Stimulated activated memory B cell treated with anti-CD40 and anti-IgM and Interleukin-4, amounts not matched to agents 10 μg/mL and 1 μg/mL and 100 μg/mL, for 72 hours (primary cell): ENCODE measurements at regions not wholly inside any gene's neighbourhood (a gene's known extent, or its start where the extent isn't known, plus 50 kb on each side); places are given as distances from the start of the nearest gene placed in this dataset.
"Not testable (repeated sequence)": the region's sequence is repeated elsewhere in the genome, so short reads cannot be mapped to it uniquely, and the experiment has no call there.

Source experiments
- ATAC-seq: fragments of 150-1000 bp; cut with Tn5 transposase; 2 replicates; pipeline ENCODE4 v1.10.0; 2021
- H3K27ac Mint-ChIP-seq: one replicate; pipeline ENCODE4 v1.8.0; 2022; ENCODE audit warnings: mild to moderate bottlenecking, mixed read lengths
- H3K27me3 Mint-ChIP-seq: one replicate; pipeline ENCODE4 v1.8.0; 2022; ENCODE audit warnings: mixed read lengths
- H3K36me3 Mint-ChIP-seq: one replicate; pipeline ENCODE4 v1.8.0; 2022; ENCODE audit warnings: mixed read lengths
- H3K4me1 Mint-ChIP-seq: one replicate; pipeline ENCODE4 v1.8.0; 2022; ENCODE audit warnings: mixed read lengths
- H3K4me3 Mint-ChIP-seq: one replicate; pipeline ENCODE4 v1.8.0; 2022; ENCODE audit warnings: mild to moderate bottlenecking, moderate library complexity, mixed read lengths
- H3K9me3 Mint-ChIP-seq: one replicate; pipeline ENCODE4 v1.8.0; 2022; ENCODE audit warnings: mixed read lengths

DNA sequence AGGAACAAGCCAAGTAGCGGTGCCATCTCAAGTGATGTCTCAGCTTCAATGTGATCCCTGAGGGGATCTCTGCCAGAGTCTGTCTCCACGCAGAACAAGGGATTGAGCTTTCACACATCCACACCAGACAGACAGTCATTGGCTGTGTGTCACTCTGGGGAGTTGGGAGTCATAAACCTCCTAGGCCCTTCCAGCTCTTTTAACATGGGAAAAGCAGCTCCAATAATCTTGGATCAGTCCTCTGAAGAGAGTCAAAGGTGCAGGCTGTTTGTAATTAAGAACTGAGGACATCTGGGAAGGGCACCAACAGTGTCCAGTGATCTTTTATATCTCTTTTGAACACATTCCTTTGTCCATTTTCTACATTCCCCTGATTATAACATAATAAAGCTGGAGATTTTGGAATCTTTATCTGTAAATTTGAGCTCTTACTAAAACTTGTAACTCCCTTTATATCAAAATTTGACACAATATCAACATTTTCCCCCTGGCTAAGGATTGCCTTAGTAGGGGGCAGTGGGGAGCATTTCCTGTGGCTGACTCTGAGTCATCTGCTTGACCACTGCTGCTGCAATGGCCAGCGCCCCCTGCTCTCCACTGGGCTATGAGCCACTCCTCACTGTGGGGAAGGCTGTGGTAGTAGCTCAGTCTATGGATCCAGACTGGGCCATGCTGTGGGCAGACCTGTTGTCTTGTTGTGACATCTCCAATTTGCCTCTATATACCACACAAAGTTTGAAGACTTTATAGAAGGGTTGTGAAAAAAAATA lies 284.4 kb downstream of the OSTF1 start:
- no peaks in the 10 kb centered on the region for H3K9me3 Mint-ChIP-seq
- no peaks in the 10 kb centered on the region for H3K27me3 Mint-ChIP-seq
- no peak overlapping the region for H3K4me3 Mint-ChIP-seq
- H3K4me1 Mint-ChIP-seq: no peaks in the 10 kb centered on the region
- no peak for ATAC-seq
- no peaks in the 10 kb centered on the region for H3K36me3 Mint-ChIP-seq
- H3K27ac Mint-ChIP-seq: no peak overlapping the region

- H3K36me3 Mint-ChIP-seq: no peaks in the 10 kb centered on the region
- peaks cover 2% of the 10 kb centered on the region for H3K9me3 Mint-ChIP-seq
- ATAC-seq: no peak
- H3K27me3 Mint-ChIP-seq: no peaks in the 10 kb centered on the region
- H3K4me3 Mint-ChIP-seq: no peak overlapping the region
- no peak overlapping the region for H3K27ac Mint-ChIP-seq
- no peaks in the 10 kb centered on the region for H3K4me1 Mint-ChIP-seq
These were observed 288.5 kb downstream of the OSTF1 start for GRCh38 chr9:75376680-75377254.

- Mint-ChIP-seq H3K27me3 (no peaks in the 10 kb centered on the region), H3K36me3 (no peaks in the 10 kb centered on the region), H3K4me1 (no peaks in the 10 kb centered on the region), H3K9me3 (peaks cover 5% of the 10 kb centered on the region), H3K27ac (no peak overlapping the region), H3K4me3 (no peak overlapping the region)
- ATAC-seq: no peak
These were observed 289.7 kb downstream of the OSTF1 start for GRCh38 chr9:75378036-75378435.

GRCh38 chr9:75378926-75379325 lies 290.6 kb downstream of the OSTF1 start:
- Mint-ChIP-seq H3K4me1 (no peaks in the 10 kb centered on the region), H3K36me3 (no peaks in the 10 kb centered on the region), H3K4me3 (no peak overlapping the region), H3K27ac (no peak overlapping the region), H3K9me3 (peaks cover 5% of the 10 kb centered on the region), H3K27me3 (no peaks in the 10 kb centered on the region)
- no peak for ATAC-seq

DNA sequence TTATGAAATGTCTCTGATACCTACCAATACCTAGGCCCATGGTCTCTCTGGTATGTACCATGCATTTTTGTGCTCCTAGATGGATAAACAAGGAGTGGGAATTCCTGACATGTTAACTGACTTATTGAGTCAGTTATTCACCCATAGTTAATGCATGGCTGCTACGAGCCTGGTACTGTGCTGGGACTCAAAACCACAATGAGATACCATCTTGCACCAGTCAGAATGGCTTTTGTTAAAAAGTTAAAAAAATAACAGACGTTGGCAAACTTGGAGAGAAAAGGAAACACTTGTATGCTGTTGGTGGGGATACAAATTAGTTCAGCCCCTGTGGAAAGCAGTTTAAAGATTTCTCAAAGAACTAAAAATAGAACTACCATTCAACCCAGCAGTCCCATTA lies 293.8 kb downstream of the OSTF1 start:
- ATAC-seq: no peak

DNA sequence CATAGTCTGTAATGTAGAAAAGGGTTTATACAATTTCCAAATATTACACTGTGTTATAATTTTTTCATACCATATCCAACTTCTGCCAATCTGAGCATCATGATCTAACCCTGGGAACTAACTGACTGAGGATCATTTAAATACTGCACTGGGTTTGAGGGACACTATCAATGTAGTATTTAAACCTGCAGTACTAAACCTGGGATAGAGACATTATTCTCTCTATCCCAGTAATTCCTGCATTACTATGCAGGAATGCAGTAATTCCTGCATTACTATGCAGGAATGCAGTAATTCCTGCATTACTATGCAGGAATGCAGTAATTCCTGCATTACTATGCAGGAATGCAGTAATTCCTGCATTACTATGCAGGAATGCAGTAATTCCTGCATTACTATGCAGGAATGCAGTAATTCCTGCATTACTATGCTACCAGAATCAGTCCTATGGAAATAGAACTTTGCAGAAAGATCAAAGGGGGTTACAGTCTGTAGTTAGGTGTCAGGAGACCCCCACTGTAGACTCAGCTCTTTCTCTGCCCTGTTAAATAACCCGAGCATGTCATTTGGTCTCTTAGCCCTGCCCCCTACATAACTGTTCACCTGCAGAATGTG lies 295.2 kb downstream of the OSTF1 start:
- peaks cover 21% of the 10 kb centered on the region for H3K9me3 Mint-ChIP-seq
- not testable (repeated sequence) for H3K27me3 Mint-ChIP-seq, H3K4me1 Mint-ChIP-seq, H3K36me3 Mint-ChIP-seq, H3K27ac Mint-ChIP-seq, ATAC-seq, H3K4me3 Mint-ChIP-seq

More for the DNA sequence above, 293.8 kb downstream of the OSTF1 start:
- H3K27me3 Mint-ChIP-seq: no peaks in the 10 kb centered on the region
- H3K27ac Mint-ChIP-seq: no peak overlapping the region
- H3K36me3 Mint-ChIP-seq: no peaks in the 10 kb centered on the region
- H3K9me3 Mint-ChIP-seq: peaks cover 20% of the 10 kb centered on the region
- H3K4me3 Mint-ChIP-seq: no peak overlapping the region
- H3K4me1 Mint-ChIP-seq: no peaks in the 10 kb centered on the region

GRCh38 chr9:75385236-75385635 lies 296.9 kb downstream of the OSTF1 start:
- Mint-ChIP-seq H3K36me3 (no peaks in the 10 kb centered on the region), H3K4me1 (no peaks in the 10 kb centered on the region), H3K9me3 (peaks cover 19% of the 10 kb centered on the region), H3K4me3 (no peak overlapping the region), H3K27ac (no peak overlapping the region), H3K27me3 (no peaks in the 10 kb centered on the region)
- ATAC-seq: no peak

DNA sequence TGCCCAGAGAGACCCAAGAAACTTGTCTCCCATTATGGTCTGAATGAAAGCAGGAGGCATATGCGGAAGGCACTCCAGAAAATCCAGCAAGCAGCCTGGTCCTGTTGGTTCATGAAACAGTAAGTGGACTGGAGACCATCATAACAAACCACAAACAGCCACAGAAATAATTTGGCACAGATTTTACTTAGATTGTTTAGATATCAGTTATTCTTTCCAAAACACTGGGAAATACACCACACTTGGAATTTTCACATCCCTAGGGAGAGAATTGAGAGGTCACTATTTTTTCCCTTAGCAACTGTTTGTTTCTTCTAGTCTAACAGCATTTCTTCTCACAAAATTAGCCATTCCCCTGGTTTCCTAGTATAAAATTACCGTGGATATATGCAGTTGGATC lies 300.8 kb downstream of the OSTF1 start:
- Mint-ChIP-seq H3K4me1 (no peaks in the 10 kb centered on the region), H3K27me3 (no peaks in the 10 kb centered on the region), H3K9me3 (peaks cover 18% of the 10 kb centered on the region), H3K27ac (no peak overlapping the region), H3K4me3 (no peak overlapping the region), H3K36me3 (no peaks in the 10 kb centered on the region)
- ATAC-seq: no peak

DNA sequence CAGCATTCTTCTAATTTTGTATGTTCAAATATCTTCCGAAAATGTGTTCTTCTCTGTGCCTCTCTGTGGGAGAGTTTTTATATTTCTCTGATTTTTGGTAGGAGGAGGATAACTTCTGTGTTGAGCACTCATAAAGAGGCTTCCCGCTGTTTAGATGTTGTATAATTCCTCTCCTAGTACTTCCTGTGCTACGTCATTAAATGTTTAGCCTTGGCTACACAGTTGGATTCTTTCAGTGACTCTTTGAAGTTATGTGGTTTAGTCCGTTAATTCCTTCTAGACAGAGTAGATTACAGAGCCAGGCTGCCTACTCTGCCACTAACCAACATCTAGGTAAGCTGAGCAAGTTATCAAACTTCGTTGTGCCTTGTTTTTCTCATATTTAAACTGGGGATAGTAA lies 302.6 kb downstream of the OSTF1 start:
- H3K27ac Mint-ChIP-seq: no peak overlapping the region
- no peaks in the 10 kb centered on the region for H3K27me3 Mint-ChIP-seq
- H3K9me3 Mint-ChIP-seq: peaks cover 11% of the 10 kb centered on the region
- H3K4me1 Mint-ChIP-seq: no peaks in the 10 kb centered on the region
- no peak overlapping the region for H3K4me3 Mint-ChIP-seq
- ATAC-seq: no peak
- no peaks in the 10 kb centered on the region for H3K36me3 Mint-ChIP-seq

- no peaks in the 10 kb centered on the region for H3K4me1 Mint-ChIP-seq
- no peak for ATAC-seq
- H3K9me3 Mint-ChIP-seq: peaks cover 9% of the 10 kb centered on the region
- no peaks in the 10 kb centered on the region for H3K27me3 Mint-ChIP-seq
- H3K4me3 Mint-ChIP-seq: no peak overlapping the region
- no peaks in the 10 kb centered on the region for H3K36me3 Mint-ChIP-seq
- H3K27ac Mint-ChIP-seq: no peak overlapping the region
These were observed 303.2 kb downstream of the OSTF1 start for GRCh38 chr9:75391497-75391896.

DNA sequence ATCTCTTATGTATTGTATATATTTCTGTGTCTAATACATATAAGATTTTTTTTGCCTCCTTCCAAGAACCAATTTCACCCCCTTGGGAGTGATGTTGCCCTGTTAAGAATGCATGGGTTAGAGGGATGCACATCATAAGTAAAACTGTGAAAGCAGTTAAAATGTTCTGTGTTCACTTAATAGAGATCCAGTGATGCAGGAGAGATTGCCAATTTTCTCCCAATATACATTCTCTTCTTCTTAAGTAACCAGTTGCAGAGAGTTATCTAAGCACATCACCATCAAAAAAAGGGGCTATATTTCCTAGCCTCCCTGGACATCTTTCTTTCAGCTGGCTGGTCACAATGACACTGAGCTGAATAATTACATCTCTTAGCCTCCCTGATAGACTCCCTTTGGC lies 307.0 kb downstream of the OSTF1 start:
- H3K27me3 Mint-ChIP-seq: no peaks in the 10 kb centered on the region
- no peak overlapping the region for H3K4me3 Mint-ChIP-seq
- no peak for ATAC-seq
- H3K4me1 Mint-ChIP-seq: no peaks in the 10 kb centered on the region
- peaks cover 8% of the 10 kb centered on the region for H3K9me3 Mint-ChIP-seq
- no peak overlapping the region for H3K27ac Mint-ChIP-seq
- H3K36me3 Mint-ChIP-seq: no peaks in the 10 kb centered on the region

DNA sequence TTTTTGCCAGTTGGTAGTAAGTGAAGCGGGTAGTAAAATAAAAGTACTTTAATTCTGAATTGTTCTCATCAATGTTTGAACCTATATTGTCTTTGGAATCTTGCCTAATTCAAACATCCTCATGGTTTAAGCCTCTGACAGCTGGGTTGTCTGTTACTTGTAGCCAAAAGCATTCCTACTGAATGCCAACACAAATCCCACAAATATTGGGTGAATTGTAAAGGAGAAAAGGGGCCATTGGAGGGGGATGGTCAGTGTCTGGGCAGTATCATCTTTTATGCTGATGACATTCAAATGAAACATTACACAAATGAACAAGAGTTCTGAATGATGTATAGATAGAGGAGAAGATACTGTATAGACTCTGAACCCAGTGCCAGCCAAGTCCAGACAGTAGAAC lies 309.5 kb downstream of the OSTF1 start:
- Mint-ChIP-seq H3K4me1 (no peaks in the 10 kb centered on the region), H3K9me3 (peaks cover 6% of the 10 kb centered on the region), H3K27me3 (no peaks in the 10 kb centered on the region), H3K4me3 (no peak overlapping the region), H3K36me3 (no peaks in the 10 kb centered on the region), H3K27ac (no peak overlapping the region)
- ATAC-seq: no peak

DNA sequence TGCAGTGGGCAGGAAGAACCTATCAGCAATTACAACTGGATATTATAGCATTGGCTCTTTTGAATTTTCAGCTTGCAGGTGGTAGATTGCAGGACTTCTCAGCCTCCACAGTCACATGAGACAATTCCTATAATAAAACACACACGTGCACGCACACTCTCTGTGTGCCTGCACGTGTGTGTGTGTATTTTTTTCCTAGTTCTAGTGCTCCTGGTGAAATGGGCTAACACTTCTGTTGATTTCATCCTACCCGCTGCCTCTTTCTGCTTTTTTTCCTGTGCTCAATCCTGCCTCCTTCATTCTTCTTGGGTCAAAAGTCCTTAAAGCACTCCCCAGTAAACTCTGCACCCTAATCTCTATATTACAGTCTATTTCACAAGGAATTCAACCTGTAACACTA lies 320.1 kb downstream of the OSTF1 start:
- H3K9me3 Mint-ChIP-seq: no peaks in the 10 kb centered on the region
- no peaks in the 10 kb centered on the region for H3K4me1 Mint-ChIP-seq
- ATAC-seq: no peak
- no peak overlapping the region for H3K4me3 Mint-ChIP-seq
- H3K27ac Mint-ChIP-seq: no peak overlapping the region
- no peaks in the 10 kb centered on the region for H3K27me3 Mint-ChIP-seq
- H3K36me3 Mint-ChIP-seq: no peaks in the 10 kb centered on the region

GRCh38 chr9:75410405-75410804 lies 322.1 kb downstream of the OSTF1 start:
- Mint-ChIP-seq H3K4me3 (no peak overlapping the region), H3K27ac (no peak overlapping the region), H3K27me3 (no peaks in the 10 kb centered on the region), H3K36me3 (no peaks in the 10 kb centered on the region), H3K4me1 (no peaks in the 10 kb centered on the region), H3K9me3 (no peaks in the 10 kb centered on the region)
- no peak for ATAC-seq

GRCh38 chr9:75414371-75415160 lies 326.3 kb downstream of the OSTF1 start:
- ATAC-seq: no peak
- no peak overlapping the region for H3K4me3 Mint-ChIP-seq
- H3K4me1 Mint-ChIP-seq: no peaks in the 10 kb centered on the region
- H3K9me3 Mint-ChIP-seq: no peaks in the 10 kb centered on the region
- H3K36me3 Mint-ChIP-seq: no peaks in the 10 kb centered on the region
- no peak overlapping the region for H3K27ac Mint-ChIP-seq
- H3K27me3 Mint-ChIP-seq: no peaks in the 10 kb centered on the region
